GM13977 (cell line): ENCODE measurements at regions not wholly inside any gene's neighbourhood (a gene's known extent, or its start where the extent isn't known, plus 50 kb on each side); places are given as distances from the start of the nearest gene placed in this dataset.

Experiments used
- DNase-seq: peaks from one replicate; pipeline ENCODE4 v3.0.0; 2012; ENCODE audit warnings: low spot score
- in situ Hi-C: fragments of 300-500 bp; cut with MboI; formaldehyde crosslinking; loops from one replicate; pipeline ENCODE4 v1.12.0; 2022; ENCODE audit warnings: low sequenced_read_pairs, low pct_unique_long_range_greater_than_20kb, mixed read lengths, inconsistent platforms; ENCODE audit not compliant: unreplicated experiment
- TF ChIP-seq, protein P1 (sequence below): IDR thresholded peaks from 2 replicates; pipeline ENCODE4 v1.5.1; 2012; ENCODE audit warnings: mild to moderate bottlenecking, control low read depth; ENCODE audit not compliant: insufficient read depth; ENCODE audit errors: extremely low read depth, missing control alignments

DNA sequence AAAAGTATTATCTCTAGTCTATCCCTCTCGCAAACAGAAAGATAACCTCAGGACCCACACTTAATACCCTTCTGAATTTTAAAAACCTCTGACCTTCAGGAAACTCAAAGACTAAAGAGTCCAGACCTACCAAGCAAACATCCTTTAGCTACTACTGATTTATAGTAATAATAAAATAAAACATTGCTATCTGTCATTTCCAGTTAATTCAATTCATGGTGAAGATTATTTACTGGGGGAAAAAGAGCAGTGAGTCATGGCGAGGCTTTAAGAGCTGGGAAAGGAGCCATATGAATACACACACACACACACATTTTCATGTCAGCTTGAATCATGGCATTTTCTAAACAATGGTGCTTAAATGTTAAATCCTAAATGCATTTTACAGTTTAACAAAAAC, 87.1 kb downstream of the FAM76B start:
- TF ChIP-seq, protein P1, sequence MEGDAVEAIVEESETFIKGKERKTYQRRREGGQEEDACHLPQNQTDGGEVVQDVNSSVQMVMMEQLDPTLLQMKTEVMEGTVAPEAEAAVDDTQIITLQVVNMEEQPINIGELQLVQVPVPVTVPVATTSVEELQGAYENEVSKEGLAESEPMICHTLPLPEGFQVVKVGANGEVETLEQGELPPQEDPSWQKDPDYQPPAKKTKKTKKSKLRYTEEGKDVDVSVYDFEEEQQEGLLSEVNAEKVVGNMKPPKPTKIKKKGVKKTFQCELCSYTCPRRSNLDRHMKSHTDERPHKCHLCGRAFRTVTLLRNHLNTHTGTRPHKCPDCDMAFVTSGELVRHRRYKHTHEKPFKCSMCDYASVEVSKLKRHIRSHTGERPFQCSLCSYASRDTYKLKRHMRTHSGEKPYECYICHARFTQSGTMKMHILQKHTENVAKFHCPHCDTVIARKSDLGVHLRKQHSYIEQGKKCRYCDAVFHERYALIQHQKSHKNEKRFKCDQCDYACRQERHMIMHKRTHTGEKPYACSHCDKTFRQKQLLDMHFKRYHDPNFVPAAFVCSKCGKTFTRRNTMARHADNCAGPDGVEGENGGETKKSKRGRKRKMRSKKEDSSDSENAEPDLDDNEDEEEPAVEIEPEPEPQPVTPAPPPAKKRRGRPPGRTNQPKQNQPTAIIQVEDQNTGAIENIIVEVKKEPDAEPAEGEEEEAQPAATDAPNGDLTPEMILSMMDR: no peak
- in situ Hi-C loops: no loop called here
- no peak for DNase-seq

DNA sequence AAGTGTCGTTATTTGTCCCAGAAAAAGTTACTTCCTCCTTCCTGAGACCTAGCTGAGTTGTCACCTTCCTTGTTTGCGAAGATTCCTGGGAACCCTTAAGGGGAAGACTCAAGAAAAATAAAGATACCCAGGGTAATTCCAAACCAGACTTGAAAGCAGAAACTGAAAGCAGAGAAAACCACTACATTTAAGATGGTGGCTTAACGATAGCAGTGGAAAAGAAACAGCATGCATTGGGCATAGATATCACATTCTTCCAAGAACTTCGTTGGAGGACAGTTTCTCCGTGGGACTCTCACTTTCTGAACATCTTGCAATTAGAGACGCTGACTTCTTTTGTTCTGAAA, 89.1 kb downstream of the FAM76B start:
- DNase-seq: no peak
- in situ Hi-C loops: no loop called here
- TF ChIP-seq, protein P1: no peak

DNA sequence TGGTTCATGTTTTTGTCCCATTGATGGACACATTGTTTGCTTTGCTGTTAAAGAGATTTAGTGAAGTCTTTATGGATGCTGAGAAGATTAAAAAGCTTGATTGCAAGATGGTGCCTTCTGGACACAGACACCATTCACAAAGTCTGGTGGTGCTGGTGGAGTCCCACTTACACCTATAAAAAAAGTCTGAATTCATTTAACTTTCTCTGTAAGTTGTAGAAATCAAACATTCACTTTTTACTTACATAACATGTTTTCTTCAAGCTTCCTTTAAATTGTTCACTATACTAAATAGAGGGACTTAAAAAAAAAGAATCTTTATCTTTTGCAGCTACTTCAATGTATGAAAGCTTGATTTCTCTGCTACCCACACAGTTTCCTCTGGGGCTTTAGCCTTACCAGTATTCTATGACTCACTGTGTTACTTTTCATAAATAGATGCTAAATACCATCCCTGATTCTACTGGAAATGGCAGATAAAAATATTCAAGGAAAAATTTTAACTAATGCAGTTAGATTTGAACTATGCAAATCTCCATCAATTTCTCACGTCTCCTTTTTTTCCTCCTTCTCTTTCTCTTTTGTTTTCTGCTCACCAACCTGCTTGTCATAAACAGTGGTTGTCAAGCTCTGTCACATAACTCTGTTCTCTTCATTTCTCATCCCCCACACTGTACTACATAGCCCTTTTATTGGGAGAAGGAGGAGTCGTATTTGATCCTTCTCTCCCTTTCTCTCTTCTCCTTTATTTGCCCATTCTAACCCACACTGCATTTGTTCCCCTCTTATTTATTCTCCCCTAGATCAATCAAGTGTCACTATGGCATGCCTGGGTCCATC, 89.7 kb downstream of the FAM76B start:
- TF ChIP-seq, protein P1: no peak
- in situ Hi-C loops: no loop called here
- no peak for DNase-seq

DNA sequence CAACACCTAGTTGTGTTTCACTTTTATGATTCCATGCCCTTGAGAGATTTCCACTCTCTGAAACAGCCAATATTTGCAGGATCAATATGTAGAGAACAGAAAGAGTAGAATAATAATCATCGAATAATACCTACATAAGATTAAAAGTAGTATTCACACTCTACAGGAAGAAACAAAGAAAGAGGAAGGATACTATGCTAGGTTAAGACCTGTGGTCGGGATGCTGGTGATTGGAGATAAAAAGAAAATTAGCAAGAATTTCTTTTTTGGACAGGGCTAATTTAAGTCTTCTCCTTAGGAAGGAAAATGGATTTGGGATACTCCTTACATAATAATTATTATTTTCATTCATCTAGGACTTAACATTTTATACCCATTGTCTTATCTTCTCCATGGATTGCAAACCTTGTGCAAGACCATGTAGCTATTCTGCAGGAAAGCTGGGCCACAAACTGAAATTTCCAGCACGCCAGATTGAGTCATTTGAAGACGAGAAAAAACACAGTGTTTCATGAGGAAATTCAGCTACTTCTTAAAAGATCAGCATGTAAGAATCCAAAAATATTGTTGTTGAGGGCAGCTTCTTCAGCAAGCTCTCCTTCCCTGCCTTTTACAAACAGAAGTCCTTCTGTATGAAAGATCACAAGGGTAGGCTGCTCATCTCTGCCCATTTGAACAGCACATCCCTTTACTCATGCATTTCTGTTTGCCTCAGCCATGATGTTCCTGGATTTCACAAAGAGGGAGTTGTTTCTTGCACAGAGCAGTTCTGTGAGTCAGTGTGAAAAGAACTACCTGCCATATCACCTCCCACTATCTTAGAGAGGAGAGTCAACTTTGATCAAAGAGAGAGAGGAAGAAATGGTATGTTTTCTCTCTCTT, 90.7 kb downstream of the FAM76B start:
- in situ Hi-C loops: no loop called here
- DNase-seq: no peak
- TF ChIP-seq, protein P1: no peak

DNA sequence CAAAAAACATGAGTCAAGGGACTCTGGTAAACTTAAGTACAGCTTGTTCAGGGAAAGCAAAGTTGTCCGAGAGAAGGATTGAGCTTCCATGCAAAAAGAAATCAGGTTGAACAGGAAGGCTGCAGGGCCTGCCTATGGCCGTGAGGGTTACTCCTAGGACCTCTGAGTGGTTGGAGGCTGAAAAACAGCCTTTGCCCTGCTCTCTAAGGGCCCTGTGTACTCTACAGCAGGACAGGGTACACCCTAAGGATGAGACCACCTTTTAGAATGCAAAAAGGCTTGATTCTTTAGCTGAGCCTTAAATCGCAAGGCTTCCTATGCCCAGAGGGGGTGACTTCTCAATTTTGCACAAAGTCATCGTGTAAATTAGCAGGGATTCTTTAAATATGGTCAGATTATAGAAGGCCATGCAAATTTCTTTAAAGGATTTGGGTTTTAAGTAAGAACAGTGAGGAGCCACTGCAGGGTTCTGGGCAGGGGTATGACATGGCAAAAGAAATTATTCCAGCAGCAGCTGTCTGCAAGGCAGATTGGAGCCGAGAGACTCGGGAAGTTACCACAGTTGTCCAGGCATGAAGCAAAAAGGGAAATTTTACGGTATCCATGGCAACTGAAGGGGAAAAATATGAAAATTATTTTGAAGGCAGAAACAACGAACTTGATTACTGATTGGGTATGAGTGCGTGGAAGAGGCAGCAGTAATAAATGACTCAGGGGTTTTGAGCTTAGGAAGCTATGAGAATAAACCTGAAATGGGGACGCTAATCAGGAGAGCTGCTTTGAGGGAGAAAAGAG, 91.8 kb downstream of the FAM76B start:
- in situ Hi-C loops: no loop called here
- no peak for DNase-seq
- TF ChIP-seq, protein P1: no peak

DNA sequence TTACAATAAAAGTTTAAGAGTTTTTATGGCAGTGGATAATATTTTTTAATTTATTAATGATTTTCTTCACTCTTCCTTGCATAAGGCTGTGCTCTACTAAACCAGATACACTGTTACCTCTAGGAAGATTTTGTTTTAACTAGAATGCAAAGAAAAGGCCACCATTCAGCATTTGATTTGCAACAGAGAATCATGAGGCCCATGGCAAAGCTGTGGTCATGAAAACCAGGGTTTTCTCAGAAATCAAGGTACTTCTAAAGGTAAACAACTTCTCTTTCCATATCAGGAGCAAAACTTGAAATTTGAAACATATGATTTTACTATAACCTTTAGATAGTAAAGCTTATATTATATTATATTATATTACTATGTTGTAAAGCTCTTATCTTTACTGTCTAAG, 94.4 kb downstream of the FAM76B start:
- in situ Hi-C loops: no loop called here
- no peak for DNase-seq
- TF ChIP-seq, protein P1: no peak
